Stimulated activated naive B cell treated with anti-CD40 and anti-IgM and Interleukin-4, amounts not matched to agents 10 μg/mL and 1 μg/mL and 100 μg/mL, for 72 hours (primary cell): ENCODE measurements at regions not wholly inside any gene's neighbourhood (a gene's known extent, or its start where the extent isn't known, plus 50 kb on each side); places are given as distances from the start of the nearest gene placed in this dataset.
"Not testable (repeated sequence)": the region's sequence is repeated elsewhere in the genome, so short reads cannot be mapped to it uniquely, and the experiment has no call there.

Experiments used
- ATAC-seq, 2 donors: fragments of 150-1000 bp; cut with Tn5 transposase; replicated peaks; 2 replicates each; pipeline ENCODE4 v1.10.0; 2021; ENCODE audit warnings: moderate library complexity in 1 of 2
- DNase-seq: peaks from one replicate; pipeline ENCODE4 v3.0.0; 2021
- H3K27ac Mint-ChIP-seq: one replicate; pipeline ENCODE4 v1.8.0; 2022; ENCODE audit warnings: mild to moderate bottlenecking, mixed read lengths
- H3K27me3 Mint-ChIP-seq, 2 donors: one replicate each; pipeline ENCODE4 v1.8.0; 2022; ENCODE audit warnings: mixed read lengths in 2 of 2
- H3K36me3 Mint-ChIP-seq, 2 donors: one replicate each; pipeline ENCODE4 v1.8.0; 2022; ENCODE audit warnings: mixed read lengths in 2 of 2, mild to moderate bottlenecking in 1 of 2
- H3K4me1 Mint-ChIP-seq, 2 donors: one replicate each; pipeline ENCODE4 v1.8.0; 2022; ENCODE audit warnings: mixed read lengths in 2 of 2, mild to moderate bottlenecking in 1 of 2
- H3K4me3 Mint-ChIP-seq, 2 donors: one replicate each; pipeline ENCODE4 v1.8.0; 2022; ENCODE audit warnings: mild to moderate bottlenecking in 2 of 2, mixed read lengths in 2 of 2, moderate library complexity in 1 of 2
- H3K9me3 Mint-ChIP-seq, 2 donors: one replicate each; pipeline ENCODE4 v1.8.0; 2022; ENCODE audit warnings: mixed read lengths in 2 of 2, mild to moderate bottlenecking in 1 of 2

DNA sequence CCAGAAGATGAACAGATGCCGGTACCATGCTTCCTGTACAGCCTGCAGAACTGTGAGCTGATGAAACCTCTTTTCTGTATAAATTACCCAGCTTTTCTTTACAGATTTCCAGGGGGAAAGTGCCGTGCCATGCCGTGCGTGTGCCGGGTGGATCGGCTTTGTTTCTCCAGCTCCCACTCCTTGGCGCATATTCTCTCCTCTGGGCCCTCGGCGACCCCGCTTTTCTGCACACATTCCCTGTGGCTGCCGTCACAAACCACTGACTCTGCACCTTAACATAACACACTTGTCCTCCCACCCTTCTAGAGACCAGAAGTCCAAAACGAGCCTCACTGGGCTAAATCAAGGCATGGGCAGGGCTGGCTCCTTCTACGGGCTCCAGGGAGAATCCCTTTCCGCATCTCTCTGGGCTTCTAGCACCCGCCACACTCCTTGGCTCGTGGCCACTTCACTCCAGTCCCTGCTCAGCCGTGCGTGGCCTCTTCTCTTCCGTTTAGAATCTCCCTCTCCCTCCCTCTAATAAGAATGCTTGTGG, 164.9 kb downstream of the C16orf95 start:
- H3K9me3 Mint-ChIP-seq, result peaks cover 9 to 12% of the 10 kb centered on the region in 2 donors

DNA sequence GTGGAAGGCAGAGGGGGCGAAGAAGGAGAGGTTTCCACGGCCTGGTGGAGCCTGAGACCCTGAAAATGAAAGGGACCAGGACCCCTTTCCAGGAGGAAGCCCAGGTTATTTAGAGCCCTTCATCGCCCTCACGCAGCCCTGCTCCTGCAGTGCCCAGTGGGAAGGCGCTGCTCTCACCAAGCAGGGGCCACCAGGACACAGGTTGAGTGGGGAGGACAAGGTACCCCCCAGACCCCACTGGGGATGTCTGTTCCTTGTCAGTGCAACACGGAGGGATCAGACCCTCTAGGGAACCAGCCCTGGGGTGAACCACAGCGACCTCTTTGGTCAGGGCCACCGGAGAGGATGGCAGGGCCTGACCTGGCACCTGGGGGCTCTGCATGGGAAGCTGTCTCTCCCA, 163.9 kb downstream of the C16orf95 start:
- no peak for ATAC-seq
- Mint-ChIP-seq H3K4me3 (no peak overlapping the region), H3K27ac (no peak overlapping the region), H3K9me3 (peaks cover 7 to 13% of the 10 kb centered on the region in 2 donors), H3K27me3 (peaks cover 0 to 5% of the 10 kb centered on the region in 2 donors), H3K36me3 (peaks cover 0 to 4% of the 10 kb centered on the region in 2 donors), H3K4me1 (no peaks in the 10 kb centered on the region)
- no peak for DNase-seq

More for the DNA sequence above, 164.9 kb downstream of the C16orf95 start:
- H3K36me3 Mint-ChIP-seq, result peaks cover 0 to 4% of the 10 kb centered on the region in 2 donors
- ATAC-seq, result no peak
- H3K27ac Mint-ChIP-seq, result no peak overlapping the region
- no peak overlapping the region for H3K4me3 Mint-ChIP-seq
- no peak for DNase-seq
- H3K27me3 Mint-ChIP-seq, result peaks cover 0 to 5% of the 10 kb centered on the region in 2 donors
- H3K4me1 Mint-ChIP-seq, result no peaks in the 10 kb centered on the region

DNA sequence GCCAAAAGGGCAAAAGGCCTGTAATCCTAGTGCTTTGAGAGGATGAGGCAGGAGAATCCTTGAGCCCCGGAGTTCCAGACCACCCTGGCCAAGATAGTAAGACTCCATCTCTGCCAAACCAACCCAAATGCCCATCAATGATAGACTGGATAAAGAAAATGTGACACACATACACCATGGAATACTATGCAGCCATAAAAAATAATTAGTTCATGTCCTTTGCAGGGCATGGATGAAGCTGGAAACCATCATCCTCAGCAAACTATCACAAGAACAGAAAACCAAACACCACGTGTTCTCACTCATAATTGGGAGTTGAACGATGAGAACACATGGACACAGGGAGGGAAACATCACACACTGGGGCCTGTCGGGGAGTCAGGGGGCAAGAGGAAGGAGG, 161.9 kb downstream of the C16orf95 start:
- H3K4me1 Mint-ChIP-seq, ATAC-seq, H3K36me3 Mint-ChIP-seq, H3K4me3 Mint-ChIP-seq, H3K27me3 Mint-ChIP-seq, H3K9me3 Mint-ChIP-seq, H3K27ac Mint-ChIP-seq, DNase-seq: not testable (repeated sequence)

DNA sequence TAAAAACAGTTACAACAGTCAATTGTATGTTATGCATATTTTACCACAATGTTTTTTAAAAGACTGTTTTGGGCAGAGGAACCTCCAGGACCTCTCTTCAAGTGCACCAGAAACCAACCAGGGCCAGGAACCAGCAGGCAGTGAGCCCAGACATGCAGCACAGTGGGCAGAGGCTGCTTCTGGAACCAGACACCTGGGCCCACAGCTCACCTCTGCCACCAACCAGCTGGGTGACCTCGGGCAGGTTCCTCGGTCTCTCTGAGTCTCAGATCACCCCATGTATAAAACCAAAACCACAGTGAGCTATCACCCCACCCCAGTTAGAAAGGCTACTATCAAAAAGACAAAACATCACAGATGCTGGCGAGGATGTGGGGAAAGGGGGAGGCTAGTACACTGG, 161.0 kb downstream of the C16orf95 start:
- DNase-seq, result no peak
- Mint-ChIP-seq H3K4me1 (no peaks in the 10 kb centered on the region), H3K27me3 (no peaks in the 10 kb centered on the region), H3K4me3 (no peak overlapping the region), H3K36me3 (no peaks in the 10 kb centered on the region), H3K27ac (no peak overlapping the region), H3K9me3 (peaks cover 6% of the 10 kb centered on the region in 2 donors)
- no peak for ATAC-seq

DNA sequence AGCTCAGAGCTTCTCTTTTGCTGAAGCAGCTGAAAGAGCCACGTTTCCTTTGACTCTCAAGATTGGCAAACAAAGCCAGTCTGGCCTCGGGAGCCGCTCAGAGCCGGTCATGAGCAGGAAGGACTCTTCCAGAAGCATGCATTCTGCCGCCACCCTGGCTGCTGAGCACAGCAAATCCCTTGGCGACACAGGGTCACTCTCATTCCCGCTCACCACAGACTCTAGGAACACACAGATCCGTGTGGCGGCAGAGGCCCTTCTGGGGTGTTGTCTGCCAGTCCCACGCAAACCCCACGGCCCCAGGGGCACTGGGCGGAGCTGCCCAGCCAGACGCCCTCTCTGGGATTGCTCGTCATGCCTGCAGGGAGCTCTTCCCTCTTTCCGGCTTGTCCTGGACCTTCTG, 157.0 kb downstream of the C16orf95 start:
- Mint-ChIP-seq H3K36me3 (peaks cover 1 to 4% of the 10 kb centered on the region in 2 donors), H3K27me3 (peaks cover 4 to 6% of the 10 kb centered on the region in 2 donors), H3K4me1 (peaks cover 0 to 3% of the 10 kb centered on the region in 2 donors), H3K9me3 (peaks cover 3 to 4% of the 10 kb centered on the region in 2 donors), H3K27ac (no peak overlapping the region), H3K4me3 (no peak overlapping the region)
- ATAC-seq (no peak), DNase-seq (no peak)

DNA sequence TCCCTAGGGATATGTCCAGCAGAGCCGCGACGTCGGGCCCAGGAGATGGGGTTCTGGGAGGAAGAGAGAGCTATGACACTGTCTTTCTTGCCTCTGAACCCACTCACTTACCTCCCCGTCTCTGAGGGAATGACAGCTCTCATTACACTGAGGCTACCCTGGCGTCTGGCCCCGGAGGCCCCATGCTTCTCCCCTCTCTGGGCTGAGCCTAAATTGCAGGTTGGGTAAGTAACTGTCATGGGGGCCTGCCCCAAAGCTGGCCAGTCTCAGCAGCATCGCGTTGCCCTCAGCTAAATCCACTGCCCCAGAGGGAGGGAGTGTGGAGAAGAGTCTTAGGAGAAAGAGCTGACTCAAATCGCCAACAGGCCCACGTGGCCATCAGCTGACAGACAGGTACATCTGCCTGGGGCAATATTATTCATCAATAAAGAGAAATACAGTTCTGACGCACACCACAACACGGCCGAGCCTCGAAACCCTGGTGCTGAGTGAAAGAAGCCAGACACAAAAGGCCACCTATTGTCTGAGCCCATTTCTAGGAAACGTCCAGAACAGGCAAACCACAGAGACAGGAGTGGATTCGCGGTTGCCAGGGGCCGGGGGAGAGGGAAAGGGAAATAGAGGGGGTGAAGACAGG, 156.4 kb downstream of the C16orf95 start:
- no peak overlapping the region for H3K27ac Mint-ChIP-seq
- peaks cover 4 to 6% of the 10 kb centered on the region in 2 donors for H3K27me3 Mint-ChIP-seq
- H3K4me1 Mint-ChIP-seq, result peaks cover 0 to 3% of the 10 kb centered on the region in 2 donors
- H3K9me3 Mint-ChIP-seq, result peaks cover 3 to 4% of the 10 kb centered on the region in 2 donors
- ATAC-seq (no peak), DNase-seq (no peak)
- no peak overlapping the region for H3K4me3 Mint-ChIP-seq
- H3K36me3 Mint-ChIP-seq, result peaks cover 1 to 4% of the 10 kb centered on the region in 2 donors

DNA sequence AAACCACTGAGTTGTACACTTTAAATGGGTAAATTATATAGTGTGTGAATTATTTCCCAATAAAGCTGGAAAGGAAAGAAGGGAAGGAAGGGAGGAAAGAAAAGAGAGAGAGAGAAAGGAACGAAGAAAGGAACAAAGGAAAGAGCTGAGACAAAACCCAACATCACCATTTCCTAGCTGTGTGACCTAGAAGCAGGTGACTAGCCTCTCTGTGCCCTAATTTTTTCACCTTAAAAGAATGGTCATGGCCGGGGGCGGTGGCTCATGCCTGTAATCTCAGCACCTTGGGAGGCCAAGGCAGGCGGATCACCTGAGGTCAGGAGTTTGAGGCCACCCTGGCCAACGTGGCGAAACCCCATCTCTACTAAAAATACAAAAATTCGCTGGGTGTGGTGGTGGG, 155.8 kb downstream of the C16orf95 start:
- H3K36me3 Mint-ChIP-seq, ATAC-seq, H3K9me3 Mint-ChIP-seq, H3K4me1 Mint-ChIP-seq, H3K4me3 Mint-ChIP-seq, H3K27ac Mint-ChIP-seq, H3K27me3 Mint-ChIP-seq, DNase-seq: not testable (repeated sequence)

DNA sequence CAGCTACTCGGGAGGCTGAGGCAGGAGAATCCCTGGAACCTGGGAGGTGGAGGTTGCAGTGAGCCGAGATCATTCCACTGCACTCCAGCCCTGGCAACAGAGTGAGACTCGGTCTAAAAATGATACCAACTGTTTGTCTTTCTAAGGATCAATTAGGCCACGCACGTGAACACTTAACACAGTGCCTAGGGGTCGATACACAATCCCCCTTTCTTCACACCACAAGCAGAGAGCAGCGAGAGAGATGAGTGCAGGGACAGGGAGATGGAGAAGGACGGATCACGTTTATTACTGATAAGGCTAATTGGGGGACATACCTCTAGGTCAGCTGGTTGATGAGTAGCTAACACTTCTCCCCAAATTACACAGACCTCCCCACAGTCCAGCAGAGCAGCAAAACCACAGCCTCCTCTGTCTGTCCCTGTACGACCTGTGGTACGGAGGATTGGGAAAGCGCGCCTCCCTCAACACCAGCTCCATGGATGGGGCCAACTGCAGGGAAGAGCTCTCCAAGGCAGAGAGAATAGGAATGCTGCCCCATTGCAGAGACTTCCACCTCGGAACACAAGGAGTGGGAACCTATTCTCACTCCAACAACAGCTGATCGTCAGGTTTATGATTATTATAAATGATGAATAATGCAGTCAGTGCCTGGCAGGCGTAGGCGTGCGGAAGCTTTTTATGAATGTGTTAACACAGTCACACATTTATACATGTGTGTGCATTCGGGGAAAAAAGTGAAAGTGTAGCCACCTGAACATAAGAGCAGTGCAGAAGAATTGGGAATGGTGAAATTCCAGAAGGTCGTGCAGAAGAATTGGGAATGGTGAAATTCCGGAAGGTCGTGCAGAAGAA, 155.1 kb downstream of the C16orf95 start:
- Mint-ChIP-seq H3K27ac (peak overlapping the region; percentile 76), H3K4me3 (peak overlapping the region; percentile 11 to 69), H3K36me3 (peaks cover 1 to 4% of the 10 kb centered on the region in 2 donors), H3K9me3 (peaks cover 3 to 6% of the 10 kb centered on the region in 2 donors), H3K4me1 (peaks cover 0 to 3% of the 10 kb centered on the region in 2 donors), H3K27me3 (peaks cover 4 to 6% of the 10 kb centered on the region in 2 donors)
- DNase-seq (no peak), ATAC-seq (peak; percentile 63 to 74)

DNA sequence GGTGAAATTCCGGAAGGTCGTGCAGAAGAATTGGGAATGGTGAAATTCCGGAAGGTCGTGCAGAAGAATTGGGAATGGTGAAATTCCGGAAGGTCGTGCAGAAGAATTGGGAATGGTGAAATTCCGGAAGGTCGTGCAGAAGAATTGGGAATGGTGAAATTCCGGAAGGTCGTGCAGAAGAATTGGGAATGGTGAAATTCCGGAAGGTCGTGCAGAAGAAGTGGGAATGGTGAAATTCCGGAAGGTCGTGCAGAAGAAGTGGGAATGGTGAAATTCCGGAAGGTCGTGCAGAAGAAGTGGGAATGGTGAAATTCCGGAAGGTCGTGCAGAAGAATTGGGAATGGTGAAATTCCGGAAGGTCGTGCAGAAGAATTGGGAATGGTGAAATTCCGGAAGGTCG, 154.4 kb downstream of the C16orf95 start:
- not testable (repeated sequence) for H3K4me3 Mint-ChIP-seq, ATAC-seq, H3K27ac Mint-ChIP-seq, H3K4me1 Mint-ChIP-seq, H3K36me3 Mint-ChIP-seq, H3K27me3 Mint-ChIP-seq, DNase-seq
- H3K9me3 Mint-ChIP-seq, result peaks cover 6 to 12% of the 10 kb centered on the region in 2 donors

DNA sequence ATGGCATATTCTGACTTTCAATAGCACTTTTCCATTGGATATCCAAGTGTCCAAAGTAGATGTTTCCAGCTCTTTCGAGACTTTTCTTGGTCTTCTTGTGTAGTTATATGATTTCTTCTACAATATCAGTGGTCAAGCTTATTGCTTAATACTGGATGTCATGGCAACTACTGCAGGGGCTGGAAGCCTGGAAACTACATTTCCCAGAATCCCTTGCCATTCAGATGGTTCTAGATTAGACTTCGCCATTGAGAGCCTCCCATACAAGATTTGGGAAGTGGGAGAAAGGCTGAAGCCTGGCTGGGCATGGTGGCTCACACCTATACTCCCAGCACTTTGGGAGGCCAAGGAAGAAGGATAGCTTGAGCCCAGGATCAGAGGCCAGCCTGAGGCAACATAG, 153.6 kb downstream of the C16orf95 start:
- H3K9me3 Mint-ChIP-seq, result peaks cover 6 to 14% of the 10 kb centered on the region in 2 donors
- H3K27ac Mint-ChIP-seq, result no peak overlapping the region
- peaks cover 1 to 4% of the 10 kb centered on the region in 2 donors for H3K36me3 Mint-ChIP-seq
- peaks cover 4 to 6% of the 10 kb centered on the region in 2 donors for H3K27me3 Mint-ChIP-seq
- ATAC-seq (peak; percentile 49 to 54), DNase-seq (no peak)
- peaks cover 0 to 3% of the 10 kb centered on the region in 2 donors for H3K4me1 Mint-ChIP-seq
- no peak overlapping the region for H3K4me3 Mint-ChIP-seq

DNA sequence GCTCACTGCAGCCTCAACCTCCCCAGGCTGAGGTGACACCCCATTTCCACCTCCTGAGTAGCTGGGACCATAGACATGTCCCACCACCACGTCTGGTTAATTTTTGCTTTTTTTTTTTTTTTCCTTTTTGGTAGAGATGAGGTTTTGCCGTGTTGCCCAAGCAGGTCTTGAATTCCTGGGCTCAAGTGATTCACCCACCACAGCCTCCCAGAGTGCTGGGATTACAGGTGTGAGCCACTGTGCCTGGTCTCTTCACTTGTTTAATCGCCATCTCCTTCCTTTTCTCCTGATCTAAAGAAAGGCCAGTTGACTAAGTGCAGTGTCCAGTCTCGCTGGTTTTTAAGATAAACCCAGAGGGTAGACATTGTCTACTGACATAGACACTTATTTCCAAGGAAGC, 152.0 kb downstream of the C16orf95 start:
- peaks cover 6 to 14% of the 10 kb centered on the region in 2 donors for H3K9me3 Mint-ChIP-seq
- DNase-seq (no peak), ATAC-seq (no peak)
- H3K4me3 Mint-ChIP-seq, result no peak overlapping the region
- no peak overlapping the region for H3K27ac Mint-ChIP-seq
- H3K27me3 Mint-ChIP-seq, result peaks cover 4 to 6% of the 10 kb centered on the region in 2 donors
- H3K36me3 Mint-ChIP-seq, result peaks cover 1 to 4% of the 10 kb centered on the region in 2 donors
- peaks cover 0 to 3% of the 10 kb centered on the region in 2 donors for H3K4me1 Mint-ChIP-seq

DNA sequence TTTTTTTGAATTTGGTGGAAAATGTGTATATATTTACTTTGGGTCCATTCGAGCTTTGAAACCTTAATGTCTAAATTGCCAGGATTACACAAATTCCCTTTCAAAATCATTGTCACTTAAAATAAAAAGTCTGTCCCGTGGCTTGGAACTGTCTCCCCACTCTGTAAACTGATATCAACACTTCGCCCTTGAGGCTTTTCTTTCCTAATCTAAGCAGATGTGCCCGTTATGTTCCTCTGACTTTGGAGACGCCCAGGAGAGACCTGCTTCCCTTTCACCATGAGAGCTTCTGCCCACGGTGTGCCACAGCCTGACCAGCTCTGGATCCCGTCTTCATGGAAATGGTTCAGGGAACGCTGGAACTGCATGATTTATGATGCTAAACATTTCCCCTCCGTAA, 151.3 kb downstream of the C16orf95 start:
- no peak overlapping the region for H3K27ac Mint-ChIP-seq
- ATAC-seq, result no peak
- no peak for DNase-seq
- no peak overlapping the region for H3K4me3 Mint-ChIP-seq
- peaks cover 0 to 3% of the 10 kb centered on the region in 2 donors for H3K4me1 Mint-ChIP-seq
- peaks cover 1 to 4% of the 10 kb centered on the region in 2 donors for H3K36me3 Mint-ChIP-seq
- peaks cover 4 to 6% of the 10 kb centered on the region in 2 donors for H3K27me3 Mint-ChIP-seq
- H3K9me3 Mint-ChIP-seq, result peaks cover 6 to 14% of the 10 kb centered on the region in 2 donors

DNA sequence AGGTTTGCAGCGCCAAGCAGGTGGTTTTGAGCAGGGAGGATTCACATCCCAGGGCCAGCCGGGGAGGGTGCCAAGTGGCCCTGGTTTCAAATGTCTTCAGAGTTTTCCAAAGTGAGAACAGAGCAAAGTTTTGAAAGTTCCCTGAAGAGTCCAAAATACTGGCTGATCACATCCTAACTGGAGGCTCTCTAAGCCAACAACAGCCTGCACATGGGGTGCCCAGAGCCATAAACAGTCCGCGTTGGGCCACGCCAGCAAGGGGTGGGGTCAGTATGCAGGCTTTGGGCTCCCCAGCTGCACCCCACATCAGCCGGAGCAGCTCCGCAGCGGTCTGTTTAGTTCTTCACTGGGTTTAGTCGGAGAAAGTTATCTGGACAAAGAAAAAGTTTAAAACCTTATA, 150.9 kb downstream of the C16orf95 start:
- Mint-ChIP-seq H3K4me3 (no peak overlapping the region), H3K9me3 (peaks cover 6 to 14% of the 10 kb centered on the region in 2 donors), H3K36me3 (peaks cover 1 to 4% of the 10 kb centered on the region in 2 donors), H3K4me1 (peaks cover 0 to 3% of the 10 kb centered on the region in 2 donors), H3K27me3 (peaks cover 4 to 6% of the 10 kb centered on the region in 2 donors), H3K27ac (no peak overlapping the region)
- ATAC-seq (no peak), DNase-seq (no peak)

DNA sequence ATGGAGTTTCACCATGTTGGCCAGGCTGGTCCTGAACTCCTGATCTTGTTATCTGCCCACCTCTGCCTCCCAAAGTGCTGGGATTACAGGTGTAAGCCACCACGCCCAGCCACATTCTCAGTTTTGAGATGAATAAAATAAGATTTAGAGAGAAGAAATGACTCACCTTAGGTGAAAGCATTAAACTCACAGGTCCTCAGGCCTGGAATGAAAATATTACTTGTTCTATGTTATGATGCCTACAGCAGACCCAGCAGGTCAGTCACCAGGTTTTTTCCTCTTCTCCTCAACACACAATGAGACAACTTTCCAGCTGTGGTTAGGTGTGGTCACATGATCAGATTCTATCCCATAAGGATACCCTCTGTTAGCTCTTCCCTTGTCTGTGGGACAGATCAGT, 150.3 kb downstream of the C16orf95 start:
- no peak for ATAC-seq

More for the DNA sequence above, 150.3 kb downstream of the C16orf95 start:
- peaks cover 1 to 4% of the 10 kb centered on the region in 2 donors for H3K36me3 Mint-ChIP-seq
- peaks cover 4 to 6% of the 10 kb centered on the region in 2 donors for H3K27me3 Mint-ChIP-seq
- no peak for DNase-seq
- peaks cover 0 to 3% of the 10 kb centered on the region in 2 donors for H3K4me1 Mint-ChIP-seq
- H3K4me3 Mint-ChIP-seq, result no peak overlapping the region
- no peak overlapping the region for H3K27ac Mint-ChIP-seq
- H3K9me3 Mint-ChIP-seq, result peaks cover 6 to 14% of the 10 kb centered on the region in 2 donors
